Suppressor macrophage treated with lipopolysaccharide for 4 hours (primary cell): ENCODE measurements at regions not wholly inside any gene's neighbourhood (a gene's known extent, or its start where the extent isn't known, plus 50 kb on each side); places are given as distances from the start of the nearest gene placed in this dataset.

Experiments
- DNase-seq: peaks from one replicate; pipeline ENCODE4 v3.0.0-alpha.2; 2020

DNA sequence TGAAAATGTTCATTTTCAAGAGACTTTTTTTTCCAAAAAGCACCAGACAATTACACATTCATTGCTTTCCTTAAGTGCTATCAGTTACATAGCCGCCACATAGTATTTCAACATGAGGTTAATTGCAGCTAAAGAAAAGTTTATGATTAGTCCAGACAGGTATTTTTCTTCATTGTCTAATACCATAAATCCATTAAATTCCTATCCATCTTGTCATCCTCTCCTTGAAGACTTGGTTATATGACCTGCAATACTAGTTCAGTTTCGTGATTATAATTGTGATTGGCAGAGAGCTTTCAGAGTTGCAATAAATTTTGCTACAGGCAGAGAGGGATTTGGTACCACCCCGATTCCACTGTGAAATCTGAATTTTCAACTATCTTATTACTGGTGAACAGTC lies 437.7 kb downstream of the GPATCH2 start:
- no peak for DNase-seq

DNA sequence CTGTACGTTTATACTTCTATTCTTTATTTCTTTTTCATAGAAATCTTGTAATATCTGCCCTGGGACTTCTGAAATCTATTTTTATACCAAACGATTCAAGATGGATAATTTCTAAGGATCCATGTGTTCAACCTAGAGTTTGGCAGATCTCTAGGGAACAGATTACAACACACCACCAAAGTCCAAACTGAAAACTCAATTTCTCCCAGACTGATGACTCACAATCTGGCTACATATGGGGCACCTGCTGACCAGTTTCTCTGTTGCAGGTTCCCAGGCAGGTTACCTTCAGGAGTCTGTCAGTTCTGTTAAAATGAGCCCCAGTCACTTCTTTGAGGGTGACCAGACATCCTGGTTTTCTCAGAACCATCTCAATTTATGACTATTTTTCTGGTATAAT lies 439.4 kb downstream of the GPATCH2 start:
- no peak for DNase-seq

DNA sequence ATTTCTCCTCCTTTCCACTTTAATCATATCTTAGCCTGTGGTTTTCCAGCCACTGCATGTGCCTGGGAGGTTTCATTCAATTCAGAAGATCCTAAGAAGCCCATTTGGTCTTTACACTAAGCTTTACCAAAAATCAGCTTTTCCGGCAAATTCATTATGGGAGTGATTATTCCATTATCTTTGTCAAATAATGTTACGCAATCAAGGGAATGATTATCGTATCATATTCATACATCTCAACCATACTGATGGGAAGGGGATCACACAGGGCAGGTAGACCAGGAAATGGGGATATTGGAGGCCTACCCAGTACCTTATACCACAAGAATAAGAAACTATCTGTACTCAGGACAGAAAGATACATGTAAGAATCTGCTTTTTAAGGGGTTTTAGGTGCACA lies 440.5 kb downstream of the GPATCH2 start:
- DNase-seq = no peak

DNA sequence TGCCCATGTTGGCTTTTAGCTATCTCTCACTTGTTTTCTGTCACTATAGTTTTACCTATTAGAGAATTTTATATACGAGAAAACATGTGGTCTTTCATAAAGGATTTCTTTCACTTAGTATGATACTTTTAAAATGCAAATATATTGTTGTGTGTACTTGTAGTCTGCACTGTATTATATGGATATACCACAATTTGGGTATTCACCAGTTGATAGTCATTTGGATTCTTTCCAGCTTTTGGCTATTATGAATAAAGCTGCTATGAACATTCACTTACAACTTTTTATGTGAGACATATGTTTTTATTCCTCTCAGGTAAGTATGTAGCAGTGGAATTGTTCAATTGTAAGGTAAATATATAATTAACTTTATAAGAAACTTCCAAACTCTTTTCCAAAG lies 441.5 kb downstream of the GPATCH2 start:
- no peak for DNase-seq

DNA sequence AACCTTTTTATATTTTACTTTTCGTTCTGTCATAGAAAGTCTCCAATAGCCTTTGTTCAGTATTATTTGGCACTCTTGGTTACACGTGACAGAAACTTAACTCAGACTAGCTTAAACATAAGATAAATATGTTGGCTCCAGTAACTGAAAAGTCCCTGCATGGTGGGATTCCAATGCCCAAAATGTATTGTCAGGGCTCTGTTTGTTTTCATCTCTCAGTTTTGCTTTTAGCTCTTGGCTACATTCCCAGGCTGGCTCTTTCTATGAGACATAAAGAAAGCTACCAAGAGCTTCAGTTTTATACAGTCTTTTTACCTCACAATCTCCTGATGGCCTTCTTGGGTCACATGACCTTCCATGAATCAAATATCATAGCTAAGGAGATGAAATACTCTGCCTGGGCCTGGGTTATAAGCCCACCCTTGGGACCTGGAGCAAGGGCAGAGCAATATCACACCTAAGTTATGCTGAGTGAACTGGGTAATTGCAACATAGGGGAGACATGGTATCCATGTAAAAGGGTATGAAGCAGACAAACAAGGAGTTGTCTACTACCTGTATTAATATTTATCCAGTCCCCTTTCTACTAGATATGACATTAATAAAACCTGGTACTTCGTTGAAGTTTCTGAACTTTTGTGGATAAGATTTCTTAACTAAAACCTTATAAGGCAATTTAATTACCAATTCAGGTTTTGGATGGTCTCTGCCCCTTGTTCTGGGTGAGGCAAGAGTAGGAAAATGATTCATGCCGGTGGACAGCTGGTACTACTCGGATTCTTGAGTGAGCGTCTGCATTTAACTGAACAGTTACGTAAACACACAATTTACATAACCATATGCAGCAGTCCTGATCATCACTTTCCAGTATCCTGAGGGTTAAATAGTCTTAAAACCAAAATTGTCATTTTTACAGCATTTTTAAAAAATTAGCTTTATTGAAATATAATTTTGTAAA lies 442.3 kb downstream of the GPATCH2 start:
- DNase-seq = no peak

DNA sequence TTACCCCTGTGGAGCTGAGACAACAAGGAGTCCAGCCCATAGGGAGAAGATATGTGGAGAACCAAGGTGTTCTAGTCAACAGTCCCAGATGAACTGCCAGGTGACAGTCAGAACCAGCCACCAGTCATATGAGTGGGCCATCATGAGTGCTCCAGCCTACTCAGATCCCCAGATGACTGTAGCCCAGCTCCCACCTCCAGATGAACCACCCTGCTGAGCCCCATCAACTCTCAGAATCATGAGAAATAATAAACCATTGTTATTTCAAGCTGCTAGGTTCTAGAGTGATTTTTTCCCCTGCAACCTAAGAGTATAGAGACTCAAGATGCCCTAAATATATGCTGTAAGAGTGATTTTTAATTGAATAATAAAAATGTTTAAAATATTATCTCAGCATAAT lies 444.2 kb downstream of the GPATCH2 start:
- no peak for DNase-seq

DNA sequence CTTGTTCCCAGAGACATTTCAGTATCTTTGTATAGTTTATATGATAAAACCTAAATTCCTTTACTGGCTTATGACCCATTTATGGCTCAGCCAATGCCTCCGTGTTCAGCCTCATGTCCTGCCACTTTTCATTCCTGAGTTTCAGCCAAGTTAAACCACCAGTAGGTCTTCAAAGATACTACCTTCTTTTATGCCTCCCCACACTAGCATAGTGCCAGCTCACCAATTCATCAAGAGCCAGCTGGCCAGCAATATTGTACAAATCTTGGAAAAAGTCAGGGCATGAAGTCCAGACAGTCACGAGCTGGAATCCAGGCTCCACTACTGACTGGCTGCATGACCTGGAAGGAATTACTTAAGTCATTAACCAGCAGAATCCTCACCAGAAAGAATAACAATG lies 446.0 kb downstream of the GPATCH2 start:
- no peak for DNase-seq

DNA sequence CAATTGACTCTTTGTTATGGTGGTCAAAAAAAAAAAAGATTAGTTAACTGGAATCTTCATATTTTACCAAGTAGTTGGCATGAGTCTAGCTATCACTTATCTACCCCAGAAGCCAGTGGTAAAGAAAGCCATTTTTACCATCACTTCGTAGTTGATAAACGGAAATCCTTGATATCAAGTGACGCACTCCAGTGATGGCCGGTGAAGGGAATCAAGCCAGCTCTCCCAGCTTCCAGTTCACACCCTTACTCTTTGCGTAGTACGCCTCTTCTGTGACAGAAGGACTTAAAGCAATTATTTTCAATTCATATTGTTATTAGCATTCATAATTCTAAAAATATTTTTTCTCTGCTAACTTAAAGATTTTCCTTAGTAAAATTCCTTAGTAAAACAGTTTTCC lies 447.9 kb downstream of the GPATCH2 start:
- no peak for DNase-seq

DNA sequence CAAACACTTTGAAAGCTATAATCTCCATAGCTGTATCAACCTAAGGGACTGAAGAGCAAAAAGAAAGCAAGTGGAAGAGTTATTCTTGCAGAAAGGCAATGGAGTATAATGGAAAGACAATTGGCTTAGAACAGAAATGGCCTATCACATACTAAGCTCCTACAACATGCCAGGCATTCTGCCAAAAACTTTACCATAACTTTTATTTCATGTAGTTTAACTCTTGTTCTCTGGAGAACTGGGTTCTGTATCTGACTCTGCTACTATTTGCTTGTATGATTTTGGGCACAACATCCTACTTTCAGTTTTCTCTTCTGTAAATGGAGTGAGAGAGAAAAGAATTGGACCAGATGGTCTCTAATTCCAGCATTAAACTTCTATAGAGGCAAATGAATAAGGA lies 449.1 kb downstream of the GPATCH2 start:
- no peak for DNase-seq

DNA sequence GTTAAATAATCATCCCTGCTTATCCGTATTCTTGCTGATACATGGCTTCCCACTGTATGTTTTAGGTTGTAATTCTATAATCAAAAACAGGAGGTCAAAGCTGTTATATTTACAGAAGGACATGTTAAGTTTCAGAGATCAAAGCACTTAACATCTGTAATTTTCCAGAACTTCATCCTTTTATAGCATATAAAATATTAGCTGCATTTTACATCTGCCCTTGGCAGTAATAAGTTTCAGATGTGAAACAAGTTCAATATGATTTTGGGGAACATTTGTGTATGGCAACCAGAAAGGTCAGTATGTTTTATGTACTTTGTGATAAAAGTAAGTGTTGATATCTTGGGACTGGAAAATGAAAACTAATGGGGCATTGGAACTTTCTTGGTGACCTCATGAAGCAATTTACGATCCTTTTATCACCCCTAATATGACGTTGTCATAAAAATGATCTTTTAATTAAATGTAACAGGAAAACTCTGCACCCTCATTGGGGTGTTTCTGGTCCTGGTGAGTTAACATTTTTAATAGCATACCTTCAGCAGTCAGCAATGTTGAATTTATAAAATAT lies 449.6 kb downstream of the GPATCH2 start:
- DNase-seq = no peak

DNA sequence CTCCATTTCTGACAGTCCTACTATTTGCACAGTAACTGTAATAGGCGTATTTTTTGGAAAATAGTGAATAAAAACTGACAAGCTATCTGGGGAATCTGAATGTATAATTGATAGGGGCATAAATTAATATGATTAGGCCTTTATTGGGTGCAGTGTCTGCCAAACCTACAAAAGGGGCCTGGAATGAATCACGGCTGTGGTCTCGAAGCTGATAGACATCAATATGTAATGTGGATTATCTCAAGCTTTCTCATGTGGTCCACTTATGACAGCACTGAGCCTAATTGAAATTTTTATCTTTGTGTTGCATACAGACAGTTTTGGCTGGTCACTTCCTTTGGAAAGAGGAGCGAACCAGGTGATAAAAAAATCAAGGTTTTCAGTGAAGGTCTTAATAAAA lies 450.4 kb downstream of the GPATCH2 start:
- no peak for DNase-seq

DNA sequence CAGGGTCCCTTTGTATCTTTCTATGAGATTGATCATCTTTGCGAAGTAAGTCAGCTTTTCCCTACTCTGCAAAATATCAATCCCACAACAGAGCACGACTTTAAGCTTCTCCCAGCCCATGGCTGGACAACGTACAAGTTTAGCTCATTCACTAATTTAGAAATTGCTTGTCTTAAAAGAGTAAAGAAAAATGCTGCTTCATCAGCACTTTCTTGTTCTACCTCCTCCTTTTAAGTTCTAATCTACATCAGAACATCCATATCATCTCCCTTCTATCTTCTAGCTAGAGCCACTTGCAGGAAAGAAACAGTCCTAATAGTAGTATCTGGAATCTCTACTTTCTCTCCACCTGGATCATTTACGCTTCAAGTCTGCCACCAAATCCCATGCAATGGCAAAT lies 441.2 kb upstream of the ESRRG start:
- DNase-seq = no peak

DNA sequence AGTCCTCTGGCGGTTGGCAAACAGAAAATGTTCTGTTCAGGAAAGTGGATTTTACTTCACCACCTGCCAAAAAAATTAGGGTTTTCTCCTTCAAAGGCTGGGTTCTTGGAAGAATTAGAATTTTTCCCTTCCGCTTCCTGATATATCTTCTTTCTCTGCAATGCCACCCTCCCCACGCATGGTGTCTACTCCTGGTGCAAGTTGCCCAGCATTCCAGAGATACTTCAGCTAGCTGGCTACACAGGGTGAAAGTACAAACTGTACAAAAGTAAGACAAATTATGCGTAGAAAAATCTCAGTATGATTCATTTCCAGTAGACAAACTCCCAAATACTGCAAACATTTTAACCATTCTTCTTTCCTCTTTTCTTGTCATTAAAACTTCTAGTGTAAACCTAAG lies 430.1 kb upstream of the ESRRG start:
- no peak for DNase-seq

DNA sequence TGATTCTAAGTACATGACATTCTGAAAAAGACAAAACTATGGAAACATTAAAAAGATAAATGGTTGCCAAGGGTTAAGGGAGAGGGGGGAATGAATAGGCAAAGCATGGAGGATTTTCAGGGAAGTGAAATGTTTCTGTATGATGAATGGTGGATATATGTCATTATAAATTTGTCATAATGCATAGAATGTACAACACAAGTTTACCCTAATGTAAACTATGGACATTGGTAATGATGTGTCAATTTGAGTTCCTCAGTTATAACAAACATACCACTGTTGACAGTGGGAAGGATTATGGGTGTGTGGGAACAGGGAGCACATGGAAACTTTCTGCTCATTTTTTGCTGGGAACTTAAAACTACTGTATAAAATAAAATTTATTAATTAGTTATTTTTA lies 427.1 kb upstream of the ESRRG start:
- DNase-seq = no peak

DNA sequence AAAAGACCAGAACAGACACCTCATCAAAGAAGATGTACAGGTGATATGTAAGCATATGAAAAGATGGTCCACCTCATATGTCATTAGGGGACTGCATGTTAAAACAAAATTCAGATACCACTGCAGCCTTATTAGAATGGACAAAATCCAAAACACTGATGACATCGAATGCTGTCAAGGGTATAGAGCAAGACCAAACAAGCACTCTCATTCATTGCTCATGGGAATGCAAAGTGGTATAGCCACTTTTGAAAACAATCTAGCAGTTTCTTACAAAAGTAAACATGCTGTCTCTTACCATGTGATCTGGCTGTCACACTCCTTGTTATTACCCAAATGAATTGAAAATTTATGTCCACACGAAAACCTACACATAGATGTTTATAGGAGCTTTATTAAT lies 426.6 kb upstream of the ESRRG start:
- no peak for DNase-seq

DNA sequence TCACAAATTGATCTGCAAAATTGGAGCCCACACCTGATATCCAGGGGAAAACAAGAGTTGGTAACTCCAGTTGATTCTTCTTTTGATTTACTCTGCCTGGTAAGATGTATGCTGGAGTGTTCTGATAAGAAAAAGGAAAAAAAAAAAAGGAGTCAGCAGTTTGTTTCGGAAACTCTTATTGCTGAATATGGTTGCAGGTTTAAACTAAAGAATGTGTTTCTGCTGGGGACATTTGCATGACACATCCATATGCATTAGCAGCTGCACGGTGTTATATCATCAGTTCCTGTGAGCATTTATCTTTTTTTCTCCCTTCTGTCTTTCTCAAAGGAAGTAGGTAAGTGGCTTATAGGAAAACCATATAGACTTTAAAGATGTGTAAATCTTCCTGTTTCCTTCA lies 418.5 kb upstream of the ESRRG start:
- DNase-seq = no peak

DNA sequence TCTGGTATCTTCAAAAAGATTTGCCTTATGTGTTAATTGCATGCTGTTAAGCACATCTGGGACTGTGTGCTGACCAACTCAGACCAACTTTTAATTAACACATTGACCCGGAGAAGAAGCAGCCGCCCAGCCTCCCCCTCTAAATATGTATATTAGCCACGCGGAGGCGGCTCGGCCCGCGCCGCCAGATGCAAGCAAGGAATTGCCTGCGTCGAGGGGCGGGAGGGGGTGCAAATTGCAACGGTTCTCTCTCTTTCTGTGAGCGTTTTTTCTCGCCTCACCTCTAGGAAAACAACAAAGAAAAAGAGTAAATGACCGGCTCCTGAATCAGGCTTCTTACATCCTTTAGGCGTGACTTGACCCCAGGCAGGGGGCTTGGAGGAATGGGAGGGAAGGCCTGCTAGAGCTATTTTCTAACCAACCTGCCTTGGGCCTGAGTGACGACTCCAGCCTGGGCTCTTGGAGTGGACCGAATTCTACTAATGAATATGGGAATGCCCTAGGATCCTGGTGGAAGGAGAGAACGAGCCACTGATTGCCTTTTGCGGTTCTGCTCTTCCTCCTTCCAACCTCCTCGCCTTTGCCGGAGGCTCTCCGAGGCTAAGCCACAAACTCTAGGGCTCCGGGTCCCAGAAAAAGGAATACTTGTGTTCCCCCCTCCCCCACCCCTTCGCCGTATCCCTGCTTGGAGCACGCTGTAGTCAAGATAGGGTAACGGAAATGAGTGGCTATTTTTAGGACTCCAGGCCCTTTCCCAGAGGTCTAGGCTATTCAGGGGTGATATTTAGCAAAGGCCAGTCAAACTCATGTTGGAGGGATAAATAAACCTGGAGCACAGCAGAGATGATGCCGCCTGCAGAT lies 417.0 kb upstream of the ESRRG start:
- no peak for DNase-seq

DNA sequence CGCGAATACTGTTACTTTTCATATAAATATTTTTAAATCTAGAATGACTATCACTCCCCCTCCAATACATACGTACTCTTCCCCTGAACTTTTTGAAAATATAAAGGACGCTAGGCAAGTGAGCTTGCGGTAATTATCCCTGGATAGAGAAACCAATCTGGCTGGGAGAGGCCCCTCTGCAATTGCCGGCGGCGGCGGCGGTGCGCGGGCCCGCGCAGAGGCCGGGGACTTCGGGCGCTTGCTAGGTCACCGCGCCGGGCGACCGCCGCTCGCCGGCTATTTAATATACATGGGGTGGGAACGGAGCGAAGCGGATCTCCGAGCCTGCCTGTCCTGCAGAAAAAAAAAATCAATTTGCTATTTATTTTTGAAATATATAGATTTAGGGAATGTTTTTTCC lies 416.3 kb upstream of the ESRRG start:
- no peak for DNase-seq

DNA sequence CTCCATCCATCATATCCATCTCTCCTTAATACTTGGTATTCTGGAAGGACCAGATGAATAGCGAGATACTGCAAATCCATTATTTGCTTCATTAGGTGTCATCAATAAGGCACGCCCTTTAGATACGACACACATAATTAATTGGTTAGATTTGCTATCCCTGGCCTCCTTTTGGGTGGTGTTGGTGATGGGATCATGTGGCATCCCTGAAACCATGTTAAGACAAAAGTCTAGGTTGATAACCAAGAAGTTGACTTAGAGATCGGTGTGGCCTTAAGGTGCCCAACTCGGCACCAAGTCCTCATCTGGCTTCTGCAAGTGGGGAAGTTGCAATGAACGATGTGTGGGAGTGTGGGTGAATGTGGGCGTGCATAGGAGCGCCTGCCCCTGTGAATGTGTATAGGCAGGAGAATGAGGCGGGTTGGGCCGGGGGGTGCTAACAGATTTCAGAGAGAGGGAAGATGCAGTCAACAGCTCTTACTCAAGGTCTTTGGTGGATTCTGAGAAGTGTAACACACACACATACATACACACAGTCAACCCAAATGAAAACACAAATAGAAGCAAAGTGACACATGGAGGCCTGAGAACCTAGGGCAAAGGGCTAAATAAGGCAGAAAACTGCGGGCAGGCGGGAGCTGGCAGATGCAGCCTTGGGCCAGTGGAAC lies 415.7 kb upstream of the ESRRG start:
- DNase-seq = no peak

DNA sequence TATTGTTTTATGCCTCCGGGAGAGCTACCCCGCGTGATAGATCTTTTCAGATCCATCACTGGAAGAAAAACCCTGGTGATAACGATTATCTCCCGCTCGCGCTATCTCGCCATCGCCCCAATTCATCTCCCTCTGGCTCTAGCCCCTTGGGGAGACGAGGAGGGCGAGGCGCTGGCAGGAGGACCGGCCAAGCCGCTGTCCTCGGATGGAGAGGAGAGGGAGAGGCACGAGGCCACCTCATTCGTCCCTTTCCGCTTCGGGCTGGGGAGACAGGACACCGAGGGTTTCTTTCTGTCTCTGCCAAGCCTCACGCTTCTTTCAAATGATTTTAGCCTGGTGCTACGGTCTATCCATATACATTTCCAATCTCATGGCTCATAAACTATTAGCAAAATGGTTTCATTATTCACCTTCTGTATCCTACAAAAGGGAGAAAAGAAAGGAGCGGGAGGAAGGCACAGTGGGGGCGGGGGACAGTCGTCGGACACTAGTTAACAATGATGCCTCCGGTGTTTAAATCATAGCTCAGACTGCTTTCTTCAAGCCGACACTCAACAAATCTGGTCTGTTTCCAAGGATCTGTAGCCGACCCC lies 415.0 kb upstream of the ESRRG start:
- DNase-seq = no peak

DNA sequence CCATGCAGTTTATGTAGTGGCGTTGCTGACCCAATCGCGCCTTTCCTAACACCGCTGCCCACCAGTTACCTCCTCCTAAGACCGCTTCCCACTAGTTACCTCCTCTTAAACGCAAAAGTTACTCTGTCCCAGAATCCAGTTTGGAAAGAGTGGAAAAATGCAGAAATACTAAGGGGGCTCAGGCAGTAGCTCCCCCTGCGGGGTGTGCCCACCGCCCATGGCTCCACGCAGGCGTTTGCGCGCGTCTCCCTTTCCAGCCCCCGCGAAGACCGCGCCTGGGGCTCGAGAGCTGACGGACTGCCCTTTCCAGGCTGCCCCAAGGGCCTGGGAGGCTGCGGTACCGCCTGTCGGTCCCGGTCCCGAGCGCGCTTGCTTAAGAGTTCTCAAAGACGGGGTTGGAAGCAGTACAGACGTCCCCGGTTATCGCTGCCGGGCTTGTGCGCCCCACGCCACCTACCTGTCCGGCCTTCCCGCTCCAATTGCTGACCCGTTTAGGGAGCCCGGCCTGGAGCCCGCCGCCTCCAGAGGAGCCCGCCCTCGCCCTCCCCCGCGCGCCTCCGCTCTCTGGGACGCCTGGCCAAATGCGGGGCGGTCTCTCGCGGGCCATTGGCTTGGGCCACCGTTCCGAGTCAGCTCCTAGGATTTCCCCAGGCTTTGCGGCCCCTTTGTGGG lies 414.1 kb upstream of the ESRRG start:
- DNase-seq = no peak

DNA sequence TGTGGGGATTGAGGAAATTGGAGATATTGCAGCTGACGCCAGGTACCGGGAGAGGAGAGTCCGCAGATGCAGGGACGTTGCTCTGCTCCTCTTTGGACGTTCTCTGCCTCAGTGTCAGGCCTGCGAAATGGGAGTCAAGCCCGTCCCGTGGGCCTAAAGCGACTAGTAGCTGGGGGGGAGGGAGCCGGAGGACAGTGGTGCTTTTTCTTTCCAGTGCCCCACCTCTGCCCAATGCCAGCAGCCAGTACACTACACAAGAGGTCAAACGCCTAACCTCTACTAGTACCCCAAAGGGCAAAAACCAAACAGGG lies 413.6 kb upstream of the ESRRG start:
- no peak for DNase-seq
